ENCODE measurements at regions not wholly inside any gene's neighbourhood (a gene's known extent, or its start where the extent isn't known, plus 50 kb on each side); places are given as distances from the start of the nearest gene placed in this dataset.

- Histone ChIP-seq H3K27ac (no peak overlapping the region), H3K27me3 (no peaks in the 10 kb centered on the region), H3K4me3 (no peak overlapping the region), H3K4me1 (peaks cover 0 to 5% (median 0%) of the 10 kb centered on the region in 4 donors), H3K36me3 (no peaks in the 10 kb centered on the region), H3K9me3 (no peaks in the 10 kb centered on the region)
- DNase-seq (no peak), ATAC-seq (ENCODE audit: low FRiP score in 2 of 2) (no peak)
- TF ChIP-seq POLR2AphosphoS5 (IDR thresholded peaks at IDR 0.05) = no peak
- TF ChIP-seq POLR2A (IDR thresholded peaks at IDR 0.05) = no peak
- no peak for TF ChIP-seq EP300 (IDR thresholded peaks at IDR 0.05)
- no peak for TF ChIP-seq CTCF (IDR thresholded peaks at IDR 0.05)
- WGBS, 2 donors = 10 to 20% methylated on average over 7 of the region's 7 CpGs
Measured at GRCh38 chr5:54874337-54875021, 110.9 kb downstream of the ESM1 start.

GRCh38 chr5:54873691-54874090 lies 111.7 kb downstream of the ESM1 start:
- no peaks in the 10 kb centered on the region for H3K27me3 ChIP-seq
- TF ChIP-seq EP300 (IDR thresholded peaks at IDR 0.05) = no peak
- no peak for TF ChIP-seq POLR2AphosphoS5 (IDR thresholded peaks at IDR 0.05)
- ATAC-seq (ENCODE audit: low FRiP score in 2 of 2) (no peak), DNase-seq (no peak)
- no peaks in the 10 kb centered on the region for H3K9me3 ChIP-seq
- H3K4me1 ChIP-seq = peaks cover 0 to 5% (median 0%) of the 10 kb centered on the region in 4 donors
- no peak overlapping the region for H3K27ac ChIP-seq
- H3K4me3 ChIP-seq = no peak overlapping the region
- 86 to 90% methylated on average over 2 of the region's 2 CpGs for WGBS, 2 donors
- H3K36me3 ChIP-seq = no peaks in the 10 kb centered on the region

- H3K4me3 ChIP-seq = no peak overlapping the region
- TF ChIP-seq EP300 (IDR thresholded peaks at IDR 0.05) (no peak), CTCF (IDR thresholded peaks at IDR 0.05) (no peak), POLR2A (IDR thresholded peaks at IDR 0.05) (no peak)
- H3K36me3 ChIP-seq = no peaks in the 10 kb centered on the region
- no peak for DNase-seq
- H3K4me1 ChIP-seq = peaks cover 0 to 5% (median 0%) of the 10 kb centered on the region in 4 donors
- H3K9me3 ChIP-seq = no peaks in the 10 kb centered on the region
- no peak for ATAC-seq (ENCODE audit: low FRiP score in 2 of 2)
- 72 to 78% methylated on average over 1 of the region's 1 CpG for WGBS, 2 donors
- no peak overlapping the region for H3K27ac ChIP-seq
- no peaks in the 10 kb centered on the region for H3K27me3 ChIP-seq
Measured at GRCh38 chr5:54872810-54873209, 112.6 kb downstream of the ESM1 start.

GRCh38 chr5:54870271-54870670 lies 115.1 kb downstream of the ESM1 start:
- WGBS, 2 donors = 87 to 96% methylated on average over 3 of the region's 3 CpGs
- DNase-seq (no peak), ATAC-seq (ENCODE audit: low FRiP score in 2 of 2) (no peak)
- Histone ChIP-seq H3K36me3 (no peaks in the 10 kb centered on the region), H3K4me3 (no peak overlapping the region), H3K27ac (no peak overlapping the region), H3K9me3 (no peaks in the 10 kb centered on the region), H3K4me1 (peaks cover 0 to 9% (median 0%) of the 10 kb centered on the region in 4 donors), H3K27me3 (no peaks in the 10 kb centered on the region)
- TF ChIP-seq CTCF (IDR thresholded peaks at IDR 0.05) = no peak
- no peak for TF ChIP-seq POLR2A (IDR thresholded peaks at IDR 0.05)
- no peak for TF ChIP-seq POLR2AphosphoS5 (IDR thresholded peaks at IDR 0.05)
- no peak for TF ChIP-seq EP300 (IDR thresholded peaks at IDR 0.05)

GRCh38 chr5:54869691-54870090 lies 115.7 kb downstream of the ESM1 start:
- H3K4me1 ChIP-seq = peaks cover 0 to 9% (median 0%) of the 10 kb centered on the region in 4 donors

More at GRCh38 chr5:54869691-54870090, 115.7 kb downstream of the ESM1 start:
- no peak overlapping the region for H3K4me3 ChIP-seq
- ATAC-seq (ENCODE audit: low FRiP score in 2 of 2) (no peak), DNase-seq (no peak)
- no peaks in the 10 kb centered on the region for H3K27me3 ChIP-seq
- TF ChIP-seq EP300 (IDR thresholded peaks at IDR 0.05) (no peak), CTCF (IDR thresholded peaks at IDR 0.05) (no peak), POLR2A (IDR thresholded peaks at IDR 0.05) (no peak), POLR2AphosphoS5 (IDR thresholded peaks at IDR 0.05) (no peak)
- no peak overlapping the region for H3K27ac ChIP-seq
- 96 to 100% methylated on average over 1 of the region's 1 CpG for WGBS, 2 donors
- H3K36me3 ChIP-seq = no peaks in the 10 kb centered on the region
- H3K9me3 ChIP-seq = no peaks in the 10 kb centered on the region
